ENCODE measurements at regions not wholly inside any gene's neighbourhood (a gene's known extent, or its start where the extent isn't known, plus 50 kb on each side); places are given as distances from the start of the nearest gene placed in this dataset.

- whole genome bisulfite sequencing, 2 donors = 22 to 33% methylated on average over 1 of the region's 1 CpG
- intact Hi-C loops (cut with DNase I; ENCODE audit: low total_unique reads) = no loop called here
- DNase-seq (ENCODE audit: low spot score in 2 of 2) = no peak
- no peak overlapping the region for H3K4me3 ChIP-seq (ENCODE audit: low read depth, poor library complexity, severe bottlenecking)
- TF ChIP-seq POLR2A (IDR thresholded peaks at IDR 0.05) (no peak), CTCF (IDR thresholded peaks at IDR 0.05) (no peak)
These were observed 205.6 kb upstream of the ADAMTSL1 start for GRCh38 chr9:18268381-18268780.

GRCh38 chr9:18269561-18269960 is 204.4 kb upstream of the ADAMTSL1 start:
- no peak for DNase-seq (ENCODE audit: low spot score in 2 of 2)
- no peak overlapping the region for H3K4me3 ChIP-seq (ENCODE audit: low read depth, poor library complexity, severe bottlenecking)
- TF ChIP-seq POLR2A (IDR thresholded peaks at IDR 0.05) (no peak), CTCF (IDR thresholded peaks at IDR 0.05) (no peak)
- intact Hi-C loops (cut with DNase I; ENCODE audit: low total_unique reads) = no loop called here

GRCh38 chr9:18274693-18275092 is 199.3 kb upstream of the ADAMTSL1 start:
- DNase-seq (ENCODE audit: low spot score in 2 of 2) = no peak
- intact Hi-C loops (cut with DNase I; ENCODE audit: low total_unique reads) = no loop called here
- 3 to 8% methylated on average over 1 of the region's 1 CpG for WGBS, 2 donors

GRCh38 chr9:18275313-18275990 is 198.5 kb upstream of the ADAMTSL1 start:
- no peak overlapping the region for H3K4me3 ChIP-seq (ENCODE audit: low read depth, poor library complexity, severe bottlenecking)
- DNase-seq (ENCODE audit: low spot score in 2 of 2) = no peak
- intact Hi-C loops (cut with DNase I; ENCODE audit: low total_unique reads) = no loop called here
- WGBS, 2 donors = 57 to 70% methylated on average over 3 of the region's 3 CpGs
- TF ChIP-seq POLR2A (IDR thresholded peaks at IDR 0.05) (no peak), CTCF (IDR thresholded peaks at IDR 0.05) (no peak)

More at GRCh38 chr9:18274693-18275092, 199.3 kb upstream of the ADAMTSL1 start:
- no peak overlapping the region for H3K4me3 ChIP-seq (ENCODE audit: low read depth, poor library complexity, severe bottlenecking)
- TF ChIP-seq CTCF (IDR thresholded peaks at IDR 0.05) = no peak
- TF ChIP-seq POLR2A (IDR thresholded peaks at IDR 0.05) = no peak

GRCh38 chr9:18281291-18281690 is 192.7 kb upstream of the ADAMTSL1 start:
- H3K4me3 ChIP-seq (ENCODE audit: low read depth, poor library complexity, severe bottlenecking) = no peak overlapping the region
- 90 to 96% methylated on average over 8 of the region's 8 CpGs for WGBS, 2 donors

More at GRCh38 chr9:18281291-18281690, 192.7 kb upstream of the ADAMTSL1 start:
- intact Hi-C loops (cut with DNase I; ENCODE audit: low total_unique reads) = no loop called here
- no peak for DNase-seq (ENCODE audit: low spot score in 2 of 2)
- TF ChIP-seq CTCF (IDR thresholded peaks at IDR 0.05) (no peak), POLR2A (IDR thresholded peaks at IDR 0.05) (no peak)
